ENCODE measurements at regions not wholly inside any gene's neighbourhood (a gene's known extent, or its start where the extent isn't known, plus 50 kb on each side); places are given as distances from the start of the nearest gene placed in this dataset.

GRCh38 chr11:112728716-112729115, 232.5 kb upstream of the NCAM1 start:
- Mint-ChIP-seq H3K4me1 (no peaks in the 10 kb centered on the region), H3K27me3 (no peaks in the 10 kb centered on the region), H3K36me3 (ENCODE audit: low read depth) (no peaks in the 10 kb centered on the region), H3K9me3 (no peaks in the 10 kb centered on the region), H3K27ac (no peak overlapping the region), H3K4me3 (no peak overlapping the region)
- DNase-seq: no peak
- intact Hi-C loops (cut with micrococcal nuclease): no loop called here

- H3K9me3 Mint-ChIP-seq: no peaks in the 10 kb centered on the region
- H3K36me3 Mint-ChIP-seq (ENCODE audit: low read depth): no peaks in the 10 kb centered on the region
- no peak overlapping the region for H3K4me3 Mint-ChIP-seq
- intact Hi-C loops (cut with micrococcal nuclease): no loop called here
- DNase-seq: no peak
- H3K4me1 Mint-ChIP-seq: no peaks in the 10 kb centered on the region
- H3K27me3 Mint-ChIP-seq: no peaks in the 10 kb centered on the region
- H3K27ac Mint-ChIP-seq: no peak overlapping the region
Measured at GRCh38 chr11:112730591-112730990, 230.6 kb upstream of the NCAM1 start.

GRCh38 chr11:112731538-112731937, 229.7 kb upstream of the NCAM1 start:
- H3K27ac Mint-ChIP-seq: no peak overlapping the region
- intact Hi-C loops (cut with micrococcal nuclease): no loop called here
- DNase-seq: no peak
- no peak overlapping the region for H3K4me3 Mint-ChIP-seq
- H3K27me3 Mint-ChIP-seq: no peaks in the 10 kb centered on the region
- H3K36me3 Mint-ChIP-seq (ENCODE audit: low read depth): no peaks in the 10 kb centered on the region
- no peaks in the 10 kb centered on the region for H3K4me1 Mint-ChIP-seq
- no peaks in the 10 kb centered on the region for H3K9me3 Mint-ChIP-seq

GRCh38 chr11:112732031-112732430, 229.2 kb upstream of the NCAM1 start:
- Mint-ChIP-seq H3K36me3 (ENCODE audit: low read depth) (no peaks in the 10 kb centered on the region), H3K4me1 (no peaks in the 10 kb centered on the region), H3K27ac (no peak overlapping the region), H3K4me3 (no peak overlapping the region), H3K9me3 (no peaks in the 10 kb centered on the region), H3K27me3 (no peaks in the 10 kb centered on the region)
- intact Hi-C loops (cut with micrococcal nuclease): no loop called here
- no peak for DNase-seq

- no peaks in the 10 kb centered on the region for H3K36me3 Mint-ChIP-seq (ENCODE audit: low read depth)
- H3K27ac Mint-ChIP-seq: no peak overlapping the region
- no peaks in the 10 kb centered on the region for H3K27me3 Mint-ChIP-seq
- no peak overlapping the region for H3K4me3 Mint-ChIP-seq
- no peaks in the 10 kb centered on the region for H3K4me1 Mint-ChIP-seq
- H3K9me3 Mint-ChIP-seq: no peaks in the 10 kb centered on the region
- DNase-seq: peak; percentile 60
- intact Hi-C loops (cut with micrococcal nuclease): no loop called here
Measured at GRCh38 chr11:112734207-112734606, 227.0 kb upstream of the NCAM1 start.

- intact Hi-C loops (cut with micrococcal nuclease): no loop called here
- no peak overlapping the region for H3K4me3 Mint-ChIP-seq
- H3K9me3 Mint-ChIP-seq: no peaks in the 10 kb centered on the region
- DNase-seq: no peak
- H3K36me3 Mint-ChIP-seq (ENCODE audit: low read depth): no peaks in the 10 kb centered on the region
- no peaks in the 10 kb centered on the region for H3K27me3 Mint-ChIP-seq
- H3K4me1 Mint-ChIP-seq: no peaks in the 10 kb centered on the region
- no peak overlapping the region for H3K27ac Mint-ChIP-seq
Measured at GRCh38 chr11:112735470-112735869, 225.8 kb upstream of the NCAM1 start.

- intact Hi-C loops (cut with micrococcal nuclease): no loop called here
- Mint-ChIP-seq H3K27me3 (peaks cover 1% of the 10 kb centered on the region), H3K27ac (no peak overlapping the region), H3K4me1 (peaks cover 3% of the 10 kb centered on the region), H3K9me3 (no peaks in the 10 kb centered on the region), H3K36me3 (ENCODE audit: low read depth) (no peaks in the 10 kb centered on the region), H3K4me3 (no peak overlapping the region)
- no peak for DNase-seq
Measured at GRCh38 chr11:112744041-112744440, 217.2 kb upstream of the NCAM1 start.

GRCh38 chr11:112745973-112746372, 215.2 kb upstream of the NCAM1 start:
- intact Hi-C loops (cut with micrococcal nuclease): no loop called here
- DNase-seq: no peak
- H3K27me3 Mint-ChIP-seq: peaks cover 1% of the 10 kb centered on the region
- no peaks in the 10 kb centered on the region for H3K9me3 Mint-ChIP-seq
- H3K4me1 Mint-ChIP-seq: peaks cover 3% of the 10 kb centered on the region
- no peak overlapping the region for H3K27ac Mint-ChIP-seq
- peak overlapping the region; percentile 38 for H3K4me3 Mint-ChIP-seq
- H3K36me3 Mint-ChIP-seq (ENCODE audit: low read depth): no peaks in the 10 kb centered on the region

- no peak overlapping the region for H3K27ac Mint-ChIP-seq
Measured at GRCh38 chr11:112748252-112748651, 213.0 kb upstream of the NCAM1 start.

GRCh38 chr11:112748713-112749543, 212.3 kb upstream of the NCAM1 start:
- H3K27me3 Mint-ChIP-seq: no peaks in the 10 kb centered on the region
- H3K9me3 Mint-ChIP-seq: no peaks in the 10 kb centered on the region
- DNase-seq: no peak
- intact Hi-C loops (cut with micrococcal nuclease): no loop called here
- H3K4me1 Mint-ChIP-seq: peaks cover 3% of the 10 kb centered on the region
- no peaks in the 10 kb centered on the region for H3K36me3 Mint-ChIP-seq (ENCODE audit: low read depth)
- no peak overlapping the region for H3K27ac Mint-ChIP-seq
- no peak overlapping the region for H3K4me3 Mint-ChIP-seq

More at GRCh38 chr11:112748252-112748651, 213.0 kb upstream of the NCAM1 start:
- intact Hi-C loops (cut with micrococcal nuclease): no loop called here
- H3K27me3 Mint-ChIP-seq: no peaks in the 10 kb centered on the region
- no peak for DNase-seq
- no peak overlapping the region for H3K4me3 Mint-ChIP-seq
- H3K36me3 Mint-ChIP-seq (ENCODE audit: low read depth): no peaks in the 10 kb centered on the region
- H3K9me3 Mint-ChIP-seq: no peaks in the 10 kb centered on the region
- peaks cover 3% of the 10 kb centered on the region for H3K4me1 Mint-ChIP-seq

- intact Hi-C loops (cut with micrococcal nuclease): no loop called here
- no peak overlapping the region for H3K27ac Mint-ChIP-seq
- DNase-seq: no peak
- H3K4me3 Mint-ChIP-seq: no peak overlapping the region
- no peaks in the 10 kb centered on the region for H3K36me3 Mint-ChIP-seq (ENCODE audit: low read depth)
- no peaks in the 10 kb centered on the region for H3K9me3 Mint-ChIP-seq
- peaks cover 3% of the 10 kb centered on the region for H3K27me3 Mint-ChIP-seq
- no peaks in the 10 kb centered on the region for H3K4me1 Mint-ChIP-seq
Measured at GRCh38 chr11:112751329-112751728, 209.9 kb upstream of the NCAM1 start.

GRCh38 chr11:112751772-112752171, 209.4 kb upstream of the NCAM1 start:
- DNase-seq: no peak
- intact Hi-C loops (cut with micrococcal nuclease): no loop called here
- Mint-ChIP-seq H3K4me1 (no peaks in the 10 kb centered on the region), H3K27me3 (peaks cover 3% of the 10 kb centered on the region), H3K27ac (no peak overlapping the region), H3K36me3 (ENCODE audit: low read depth) (no peaks in the 10 kb centered on the region), H3K4me3 (no peak overlapping the region), H3K9me3 (no peaks in the 10 kb centered on the region)

- Mint-ChIP-seq H3K36me3 (ENCODE audit: low read depth) (no peaks in the 10 kb centered on the region), H3K9me3 (no peaks in the 10 kb centered on the region), H3K4me1 (no peaks in the 10 kb centered on the region), H3K27me3 (peaks cover 3% of the 10 kb centered on the region), H3K27ac (no peak overlapping the region), H3K4me3 (no peak overlapping the region)
- no peak for DNase-seq
- intact Hi-C loops (cut with micrococcal nuclease): no loop called here
Measured at GRCh38 chr11:112752563-112752962, 208.7 kb upstream of the NCAM1 start.

GRCh38 chr11:112753706-112754105, 207.5 kb upstream of the NCAM1 start:
- Mint-ChIP-seq H3K36me3 (ENCODE audit: low read depth) (no peaks in the 10 kb centered on the region), H3K9me3 (no peaks in the 10 kb centered on the region), H3K27ac (no peak overlapping the region), H3K27me3 (peaks cover 5% of the 10 kb centered on the region), H3K4me3 (no peak overlapping the region), H3K4me1 (no peaks in the 10 kb centered on the region)
- DNase-seq: no peak
- intact Hi-C loops (cut with micrococcal nuclease): no loop called here

GRCh38 chr11:112759418-112759817, 201.8 kb upstream of the NCAM1 start:
- DNase-seq: no peak
- Mint-ChIP-seq H3K4me1 (no peaks in the 10 kb centered on the region), H3K9me3 (no peaks in the 10 kb centered on the region), H3K36me3 (ENCODE audit: low read depth) (no peaks in the 10 kb centered on the region), H3K27ac (no peak overlapping the region), H3K4me3 (no peak overlapping the region), H3K27me3 (peaks cover 5% of the 10 kb centered on the region)
- intact Hi-C loops (cut with micrococcal nuclease): no loop called here

Data from activated CD4-positive, alpha-beta T cell treated with anti-CD3 and anti-CD28 coated beads, Interleukin-2, amount 10 ng/mL, durations not matched to agents 24 days and 14 days (primary cell).